Suprapubic skin (tissue), 4 donors: ENCODE measurements at regions not wholly inside any gene's neighbourhood (a gene's known extent, or its start where the extent isn't known, plus 50 kb on each side); places are given as distances from the start of the nearest gene placed in this dataset.

ENCODE experiments used
- POLR2A ChIP-seq, 2 donors: fragments of 450-650 bp; IDR thresholded peaks; one replicate each; pipeline ENCODE4 v1.6.1; 2017; ENCODE audit warnings: antibody characterized with exemption in 2 of 2, mild to moderate bottlenecking in 2 of 2, moderate library complexity in 2 of 2
- POLR2AphosphoS5 ChIP-seq, 3 donors: sonication (generic); formaldehyde crosslinking; IDR thresholded peaks; one replicate each; pipeline ENCODE4 v1.6.1; 2017; ENCODE audit warnings: antibody characterized with exemption in 3 of 3
- TF ChIP-seq, protein P1 (sequence below), 2 donors: fragments of 200-600 bp in 1 of 2; fragments of 450-650 bp in 1 of 2; sonication (generic) in 1 of 2; IDR thresholded peaks; one replicate each; pipeline ENCODE4 v1.5.1; 2016 to 2019; ENCODE audit warnings: antibody characterized with exemption in 2 of 2, mild to moderate bottlenecking in 1 of 2, moderate library complexity in 1 of 2

- TF ChIP-seq POLR2A (IDR thresholded peaks at IDR 0.05) (no peak), POLR2AphosphoS5 (IDR thresholded peaks at IDR 0.05) (no peak)
- TF ChIP-seq, protein P1, sequence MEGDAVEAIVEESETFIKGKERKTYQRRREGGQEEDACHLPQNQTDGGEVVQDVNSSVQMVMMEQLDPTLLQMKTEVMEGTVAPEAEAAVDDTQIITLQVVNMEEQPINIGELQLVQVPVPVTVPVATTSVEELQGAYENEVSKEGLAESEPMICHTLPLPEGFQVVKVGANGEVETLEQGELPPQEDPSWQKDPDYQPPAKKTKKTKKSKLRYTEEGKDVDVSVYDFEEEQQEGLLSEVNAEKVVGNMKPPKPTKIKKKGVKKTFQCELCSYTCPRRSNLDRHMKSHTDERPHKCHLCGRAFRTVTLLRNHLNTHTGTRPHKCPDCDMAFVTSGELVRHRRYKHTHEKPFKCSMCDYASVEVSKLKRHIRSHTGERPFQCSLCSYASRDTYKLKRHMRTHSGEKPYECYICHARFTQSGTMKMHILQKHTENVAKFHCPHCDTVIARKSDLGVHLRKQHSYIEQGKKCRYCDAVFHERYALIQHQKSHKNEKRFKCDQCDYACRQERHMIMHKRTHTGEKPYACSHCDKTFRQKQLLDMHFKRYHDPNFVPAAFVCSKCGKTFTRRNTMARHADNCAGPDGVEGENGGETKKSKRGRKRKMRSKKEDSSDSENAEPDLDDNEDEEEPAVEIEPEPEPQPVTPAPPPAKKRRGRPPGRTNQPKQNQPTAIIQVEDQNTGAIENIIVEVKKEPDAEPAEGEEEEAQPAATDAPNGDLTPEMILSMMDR (IDR thresholded peaks at IDR 0.05), result no peak
These were observed 1530.0 kb downstream of the PCDH18 start for GRCh38 chr4:136002316-136002715.
